ENCODE measurements at regions not wholly inside any gene's neighbourhood (a gene's known extent, or its start where the extent isn't known, plus 50 kb on each side); places are given as distances from the start of the nearest gene placed in this dataset.

DNA sequence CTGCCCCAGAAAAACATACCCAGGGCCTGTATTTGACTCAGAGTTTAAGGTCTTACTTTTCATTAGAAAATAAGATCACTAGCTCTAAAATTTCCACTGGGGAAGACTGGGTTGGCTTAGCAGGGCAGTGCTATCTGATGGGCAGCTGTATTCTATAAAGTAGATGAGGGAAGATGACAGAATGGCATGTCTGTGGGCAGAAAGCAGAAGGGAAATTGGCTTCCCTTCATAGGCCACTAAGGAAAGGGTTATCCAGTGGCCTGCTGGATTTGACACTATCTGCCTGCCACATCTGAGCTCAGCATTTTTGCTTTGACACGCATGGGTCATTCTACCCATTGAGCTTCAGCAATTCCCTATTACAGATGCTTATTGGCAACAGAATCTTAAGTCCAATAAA, 461.3 kb upstream of the RASGRP1 start:
- H3K27me3 ChIP-seq (ENCODE audit: control insufficient read depth in 3 of 3, insufficient read depth in 3 of 3, low read length in 2 of 3) = no peaks in the 10 kb centered on the region
- WGBS, 2 donors = 92% methylated on average over 1 of the region's 1 CpG
- TF ChIP-seq, protein P1, sequence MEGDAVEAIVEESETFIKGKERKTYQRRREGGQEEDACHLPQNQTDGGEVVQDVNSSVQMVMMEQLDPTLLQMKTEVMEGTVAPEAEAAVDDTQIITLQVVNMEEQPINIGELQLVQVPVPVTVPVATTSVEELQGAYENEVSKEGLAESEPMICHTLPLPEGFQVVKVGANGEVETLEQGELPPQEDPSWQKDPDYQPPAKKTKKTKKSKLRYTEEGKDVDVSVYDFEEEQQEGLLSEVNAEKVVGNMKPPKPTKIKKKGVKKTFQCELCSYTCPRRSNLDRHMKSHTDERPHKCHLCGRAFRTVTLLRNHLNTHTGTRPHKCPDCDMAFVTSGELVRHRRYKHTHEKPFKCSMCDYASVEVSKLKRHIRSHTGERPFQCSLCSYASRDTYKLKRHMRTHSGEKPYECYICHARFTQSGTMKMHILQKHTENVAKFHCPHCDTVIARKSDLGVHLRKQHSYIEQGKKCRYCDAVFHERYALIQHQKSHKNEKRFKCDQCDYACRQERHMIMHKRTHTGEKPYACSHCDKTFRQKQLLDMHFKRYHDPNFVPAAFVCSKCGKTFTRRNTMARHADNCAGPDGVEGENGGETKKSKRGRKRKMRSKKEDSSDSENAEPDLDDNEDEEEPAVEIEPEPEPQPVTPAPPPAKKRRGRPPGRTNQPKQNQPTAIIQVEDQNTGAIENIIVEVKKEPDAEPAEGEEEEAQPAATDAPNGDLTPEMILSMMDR (IDR thresholded peaks at IDR 0.05; ENCODE audit: control extremely low read depth, extremely low read depth) = no peak
- no peak overlapping the region for H3K4me3 ChIP-seq
- H3K36me3 ChIP-seq (ENCODE audit: control insufficient read depth in 4 of 4, insufficient read depth in 4 of 4, low read length in 4 of 4) = no peaks in the 10 kb centered on the region
- no peak overlapping the region for H3K27ac ChIP-seq (ENCODE audit: low read depth in 1 of 2, low read length in 1 of 2)
- H3K9me3 ChIP-seq (ENCODE audit: control insufficient read depth in 4 of 4, insufficient read depth in 3 of 4, low read length in 3 of 4) = no peaks in the 10 kb centered on the region
- ATAC-seq (ENCODE audit: insufficient read depth, low FRiP score) = no peak
- H3K4me1 ChIP-seq (ENCODE audit: control insufficient read depth in 5 of 5, insufficient read depth in 5 of 5, low read length in 5 of 5) = peaks cover 0 to 4% (median 0%) of the 10 kb centered on the region in 5 donors
- no peak for DNase-seq
- no peak overlapping the region for H3K9ac ChIP-seq (ENCODE audit: insufficient read depth in 1 of 2, low read length in 2 of 2)

DNA sequence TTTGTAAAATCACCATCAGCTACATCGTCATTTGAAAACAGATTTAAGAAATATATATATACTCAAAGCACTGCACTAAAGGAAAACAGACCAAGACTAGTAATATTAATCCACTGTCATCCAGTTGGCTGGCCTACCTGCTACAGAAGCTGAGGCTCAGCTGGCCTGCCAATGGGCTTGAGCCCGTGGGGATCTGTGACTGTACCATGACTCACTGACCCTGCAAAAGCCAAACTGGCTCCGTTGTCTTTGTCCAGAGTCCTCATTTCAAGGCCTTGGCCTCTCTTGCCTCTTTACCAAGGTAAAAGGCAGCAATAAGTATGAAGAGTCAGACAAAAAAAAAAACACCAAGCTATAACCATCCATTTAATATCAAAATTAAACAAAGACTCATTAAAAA, 463.5 kb upstream of the RASGRP1 start:
- Histone ChIP-seq H3K9me3 (ENCODE audit: control insufficient read depth in 4 of 4, insufficient read depth in 3 of 4, low read length in 3 of 4) (no peaks in the 10 kb centered on the region), H3K36me3 (ENCODE audit: control insufficient read depth in 4 of 4, insufficient read depth in 4 of 4, low read length in 4 of 4) (no peaks in the 10 kb centered on the region)
- no peak for ATAC-seq (ENCODE audit: insufficient read depth, low FRiP score)

DNA sequence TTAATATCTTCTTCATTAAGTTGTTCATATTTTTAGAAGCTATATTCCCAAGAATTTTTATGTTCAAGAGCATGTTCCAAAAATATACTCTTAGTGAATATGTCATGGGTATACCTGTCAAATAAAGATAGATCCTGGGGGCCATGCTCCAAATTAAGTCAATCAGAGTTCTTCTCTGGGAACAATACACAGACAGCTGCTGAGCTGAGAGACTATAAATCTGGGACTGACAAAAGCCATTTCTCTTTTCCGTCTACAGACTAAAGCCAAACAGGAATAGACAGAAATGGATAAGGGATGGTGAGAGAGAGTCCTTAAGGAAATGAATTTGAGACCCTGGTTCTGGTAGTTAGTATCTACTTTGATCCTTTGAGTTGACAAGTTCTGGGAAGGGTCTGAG, 465.1 kb upstream of the RASGRP1 start:
- ATAC-seq (ENCODE audit: insufficient read depth, low FRiP score) (no peak), DNase-seq (no peak)
- H3K27ac ChIP-seq (ENCODE audit: low read depth in 1 of 2, low read length in 1 of 2) = no peak overlapping the region
- H3K9ac ChIP-seq (ENCODE audit: insufficient read depth in 1 of 2, low read length in 2 of 2) = no peak overlapping the region
- H3K9me3 ChIP-seq (ENCODE audit: control insufficient read depth in 4 of 4, insufficient read depth in 3 of 4, low read length in 3 of 4) = no peaks in the 10 kb centered on the region
- H3K4me1 ChIP-seq (ENCODE audit: control insufficient read depth in 5 of 5, insufficient read depth in 5 of 5, low read length in 5 of 5) = no peaks in the 10 kb centered on the region
- no peaks in the 10 kb centered on the region for H3K27me3 ChIP-seq (ENCODE audit: control insufficient read depth in 3 of 3, insufficient read depth in 3 of 3, low read length in 2 of 3)
- WGBS, 2 donors = 82 to 85% methylated on average over 1 of the region's 1 CpG
- H3K4me3 ChIP-seq = no peak overlapping the region
- TF ChIP-seq, protein P1 (IDR thresholded peaks at IDR 0.05; ENCODE audit: control extremely low read depth, extremely low read depth) = no peak
- no peaks in the 10 kb centered on the region for H3K36me3 ChIP-seq (ENCODE audit: control insufficient read depth in 4 of 4, insufficient read depth in 4 of 4, low read length in 4 of 4)

More for the DNA sequence above, 463.5 kb upstream of the RASGRP1 start:
- DNase-seq = no peak
- 90 to 93% methylated on average over 3 of the region's 3 CpGs for WGBS, 2 donors
- Histone ChIP-seq H3K27ac (ENCODE audit: low read depth in 1 of 2, low read length in 1 of 2) (no peak overlapping the region), H3K4me1 (ENCODE audit: control insufficient read depth in 5 of 5, insufficient read depth in 5 of 5, low read length in 5 of 5) (peaks cover 0 to under 1% (median 0%) of the 10 kb centered on the region in 5 donors), H3K4me3 (no peak overlapping the region), H3K27me3 (ENCODE audit: control insufficient read depth in 3 of 3, insufficient read depth in 3 of 3, low read length in 2 of 3) (no peaks in the 10 kb centered on the region), H3K9ac (ENCODE audit: insufficient read depth in 1 of 2, low read length in 2 of 2) (no peak overlapping the region)
- TF ChIP-seq, protein P1 (IDR thresholded peaks at IDR 0.05; ENCODE audit: control extremely low read depth, extremely low read depth) = no peak
